CD14-positive monocyte (primary cell): ENCODE measurements at regions not wholly inside any gene's neighbourhood (a gene's known extent, or its start where the extent isn't known, plus 50 kb on each side); places are given as distances from the start of the nearest gene placed in this dataset.

ENCODE experiments used
- DNase-seq, 3 donors: peaks; one replicate each; pipeline ENCODE4 v3.0.0-alpha.2; 2011 to 2022
- H2AFZ ChIP-seq: 2 replicates; pipeline ENCODE4 v1.6.0; 2012; ENCODE audit warnings: mild to moderate bottlenecking, low read depth, low read length, inconsistent platforms; ENCODE audit not compliant: insufficient read depth, poor library complexity, severe bottlenecking
- H3K27ac ChIP-seq, 2 donors: 1 replicate in 1 of 2; 2 replicates in 1 of 2; pipeline ENCODE4 v1.5.1; 2012 to 2013; ENCODE audit warnings: low read length in 2 of 2, control low read depth in 1 of 2, inconsistent platforms in 1 of 2, low read depth in 1 of 2, mild to moderate bottlenecking in 1 of 2
- H3K27me3 ChIP-seq, 2 donors: one replicate each; pipeline versions ENCODE4 v1.6.0 to v1.6.1; 2011 to 2013; ENCODE audit warnings: low read length in 2 of 2; ENCODE audit not compliant: control insufficient read depth in 2 of 2, insufficient read depth in 2 of 2
- H3K36me3 ChIP-seq, 2 donors: replicated peaks in 1 of 2; 1 replicate in 1 of 2; 2 replicates in 1 of 2; pipeline versions ENCODE4 v1.5.1 to v1.6.1; 2012 to 2013; ENCODE audit warnings: low read length in 2 of 2, control low read depth in 1 of 2, inconsistent platforms in 1 of 2, mild to moderate bottlenecking in 1 of 2; ENCODE audit not compliant: insufficient read depth in 2 of 2, control insufficient read depth in 1 of 2
- H3K4me1 ChIP-seq, 2 donors: 1 replicate in 1 of 2; 2 replicates in 1 of 2; pipeline versions ENCODE4 v1.5.1 to v1.6.1; 2012 to 2013; ENCODE audit warnings: low read length in 2 of 2, control low read depth in 1 of 2, inconsistent platforms in 1 of 2, mild to moderate bottlenecking in 1 of 2, moderate library complexity in 1 of 2; ENCODE audit not compliant: insufficient read depth in 2 of 2, control insufficient read depth in 1 of 2
- H3K4me2 ChIP-seq: replicated peaks from 2 replicates; pipeline ENCODE3; 2012; ENCODE audit warnings: low read length, moderate library complexity, mild to moderate bottlenecking; ENCODE audit not compliant: poor library complexity, severe bottlenecking; ENCODE audit errors: extremely low read depth
- H3K4me3 ChIP-seq, 3 experiments: fragments of 200-600 bp in 1 of 3; sonication (generic) in 1 of 3; replicated peaks in 1 of 3; 1 replicate in 2 of 3; 2 replicates in 1 of 3; pipeline ENCODE4 v1.5.1; 2011 to 2013; ENCODE audit warnings: low read length in 3 of 3, mild to moderate bottlenecking in 3 of 3, control low read depth in 2 of 3, low read depth in 2 of 3, inconsistent platforms in 1 of 3, moderate library complexity in 1 of 3
- H3K79me2 ChIP-seq: 2 replicates; pipeline ENCODE4 v1.6.0; 2012; ENCODE audit warnings: mild to moderate bottlenecking, control low read depth, inconsistent platforms, low read length, moderate library complexity; ENCODE audit not compliant: insufficient read depth
- H3K9ac ChIP-seq: 2 replicates; pipeline ENCODE4 v1.6.0; 2017; ENCODE audit warnings: low read length, mild to moderate bottlenecking; ENCODE audit not compliant: insufficient read depth, poor library complexity, severe bottlenecking
- H3K9me3 ChIP-seq, 2 donors: replicated peaks in 1 of 2; 1 replicate in 1 of 2; 2 replicates in 1 of 2; pipeline versions ENCODE4 v1.5.1 to v1.6.1; 2012 to 2013; ENCODE audit warnings: low read length in 2 of 2, control low read depth in 1 of 2; ENCODE audit not compliant: control insufficient read depth in 1 of 2, insufficient read depth in 1 of 2
- H4K20me1 ChIP-seq: 2 replicates; pipeline ENCODE4 v1.6.0; 2012; ENCODE audit warnings: mild to moderate bottlenecking, low read length, control low read depth, moderate library complexity; ENCODE audit not compliant: insufficient read depth
- H3K27ac Mint-ChIP-seq, 7 donors: one replicate each; pipeline ENCODE4 v1.8.0; 2020; ENCODE audit warnings: mild to moderate bottlenecking in 7 of 7, mixed read lengths in 7 of 7, moderate library complexity in 6 of 7, inconsistent platforms in 2 of 7
- H3K27me3 Mint-ChIP-seq, 3 donors: one replicate each; pipeline ENCODE4 v1.8.0; 2021 to 2022; ENCODE audit warnings: low read depth in 3 of 3, mild to moderate bottlenecking in 3 of 3, mixed read lengths in 3 of 3, moderate library complexity in 3 of 3, inconsistent platforms in 1 of 3
- H3K36me3 Mint-ChIP-seq, 2 donors: one replicate each; pipeline ENCODE4 v1.8.0; 2020; ENCODE audit warnings: mixed read lengths in 2 of 2, inconsistent platforms in 1 of 2, mild to moderate bottlenecking in 1 of 2
- H3K4me1 Mint-ChIP-seq: one replicate; pipeline ENCODE4 v1.8.0; 2020; ENCODE audit warnings: mild to moderate bottlenecking, mixed read lengths
- H3K4me3 Mint-ChIP-seq, 2 donors: one replicate each; pipeline ENCODE4 v1.8.0; 2020; ENCODE audit warnings: mild to moderate bottlenecking in 2 of 2, mixed read lengths in 2 of 2, moderate library complexity in 1 of 2
- H3K9me3 Mint-ChIP-seq, 7 donors: one replicate each; pipeline ENCODE4 v1.8.0; 2020 to 2022; ENCODE audit warnings: mixed read lengths in 7 of 7, mild to moderate bottlenecking in 6 of 7, moderate library complexity in 6 of 7, inconsistent platforms in 2 of 7
- WGBS: methylation state at CpG from one replicate; pipeline ENCODE4 v1.1.5; 2013; ENCODE audit warnings: missing lambda C conversion rate; ENCODE audit not compliant: insufficient coverage; 5-methylcytosine and 5-hydroxymethylcytosine counted together
- intact Hi-C, 2 donors: fragments of 100-400 bp; cut with micrococcal nuclease; formaldehyde crosslinking; loops; one replicate each; pipeline versions ENCODE4 v1.15.0 to v1.15.1; 2023
- TF ChIP-seq, protein P1 (sequence below): fragments of 200-600 bp; IDR thresholded peaks from one replicate; pipeline ENCODE4 v1.8.0; 2022; ENCODE audit warnings: antibody characterized with exemption, mild to moderate bottlenecking

DNA sequence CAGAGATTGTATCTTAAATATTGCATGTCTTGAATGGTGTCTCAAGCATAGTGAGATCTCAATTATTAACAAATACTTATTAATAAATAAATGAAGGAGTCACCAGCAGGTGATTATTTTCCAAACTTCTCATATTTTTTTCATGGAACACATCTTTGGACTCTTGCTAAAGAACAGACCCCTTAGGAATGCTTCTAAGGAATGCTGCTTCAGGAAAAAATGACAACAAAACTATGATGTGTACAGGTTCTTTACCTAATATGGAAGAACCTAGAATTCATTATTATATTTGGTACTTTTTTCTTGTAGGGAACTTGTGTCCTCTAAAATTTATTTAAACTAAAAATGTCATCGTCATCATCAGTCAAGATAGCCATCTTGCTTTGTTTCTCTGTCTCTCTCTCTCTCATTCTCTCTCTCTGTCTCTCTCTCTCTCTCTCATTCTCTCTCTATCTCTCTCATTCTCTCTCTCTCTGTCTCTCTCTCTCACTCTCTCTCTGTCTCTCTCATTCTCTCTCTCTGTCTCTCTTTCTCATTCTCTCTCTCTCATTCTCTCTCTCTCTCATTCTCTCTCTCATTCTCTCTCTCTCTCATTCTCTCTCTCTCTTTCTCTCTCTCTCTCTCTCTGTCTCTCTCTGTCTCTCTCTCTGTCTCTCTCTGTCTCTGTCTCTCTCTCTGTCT lies 63.0 kb upstream of the ETS2 start:
- peak overlapping the region in 1 of 7 donors; percentile 51 for H3K27ac Mint-ChIP-seq
- H3K27ac ChIP-seq, result no peak overlapping the region
- peaks cover 1 to 5% (median 2%) of the 10 kb centered on the region in 3 donors for H3K27me3 Mint-ChIP-seq

DNA sequence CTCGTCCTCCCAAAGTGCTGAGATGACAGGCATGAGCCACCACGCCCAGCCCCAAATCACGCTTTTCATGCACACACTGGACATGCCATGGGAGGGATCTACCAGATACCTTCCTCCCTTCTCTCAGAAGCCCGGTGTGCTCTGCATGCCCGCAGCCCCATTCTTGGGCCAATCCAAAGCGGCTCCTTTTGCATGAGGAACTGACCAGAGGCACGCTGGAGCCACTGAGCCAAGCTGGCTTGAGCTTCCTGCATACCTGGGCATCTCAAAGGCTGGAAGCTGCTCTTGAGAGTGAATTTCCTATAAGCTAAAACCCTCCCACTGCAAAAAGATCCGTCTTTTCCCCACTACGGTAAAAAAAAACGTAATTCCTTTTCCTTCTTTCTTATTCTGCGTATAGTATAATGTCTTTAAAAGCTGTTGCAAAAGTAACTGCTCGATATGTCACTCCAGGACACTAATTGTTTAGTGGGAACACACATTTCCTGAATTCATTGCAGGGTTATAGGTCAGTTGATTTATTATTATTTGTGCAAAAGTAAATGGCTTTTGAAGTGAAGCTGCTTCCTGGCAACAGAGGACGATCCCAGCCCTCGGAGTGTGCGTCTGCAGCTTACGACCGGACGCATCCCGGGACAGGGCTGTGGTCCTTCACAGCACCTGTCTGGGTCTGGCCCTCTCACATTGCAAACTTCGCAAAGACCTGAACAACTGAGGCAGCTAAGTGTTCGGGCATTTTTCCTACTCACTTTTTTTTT lies 61.8 kb upstream of the ETS2 start:
- intact Hi-C loops, result no loop called here
- Mint-ChIP-seq H3K9me3 (peaks cover 8 to 13% (median 10%) of the 10 kb centered on the region in 7 donors), H3K27me3 (peaks cover 1 to 5% (median 4%) of the 10 kb centered on the region in 3 donors), H3K36me3 (no peaks in the 10 kb centered on the region), H3K4me3 (no peak overlapping the region), H3K27ac (no peak overlapping the region), H3K4me1 (peaks cover 25% of the 10 kb centered on the region)
- no peaks in the 10 kb centered on the region for H3K79me2 ChIP-seq
- TF ChIP-seq, protein P1, sequence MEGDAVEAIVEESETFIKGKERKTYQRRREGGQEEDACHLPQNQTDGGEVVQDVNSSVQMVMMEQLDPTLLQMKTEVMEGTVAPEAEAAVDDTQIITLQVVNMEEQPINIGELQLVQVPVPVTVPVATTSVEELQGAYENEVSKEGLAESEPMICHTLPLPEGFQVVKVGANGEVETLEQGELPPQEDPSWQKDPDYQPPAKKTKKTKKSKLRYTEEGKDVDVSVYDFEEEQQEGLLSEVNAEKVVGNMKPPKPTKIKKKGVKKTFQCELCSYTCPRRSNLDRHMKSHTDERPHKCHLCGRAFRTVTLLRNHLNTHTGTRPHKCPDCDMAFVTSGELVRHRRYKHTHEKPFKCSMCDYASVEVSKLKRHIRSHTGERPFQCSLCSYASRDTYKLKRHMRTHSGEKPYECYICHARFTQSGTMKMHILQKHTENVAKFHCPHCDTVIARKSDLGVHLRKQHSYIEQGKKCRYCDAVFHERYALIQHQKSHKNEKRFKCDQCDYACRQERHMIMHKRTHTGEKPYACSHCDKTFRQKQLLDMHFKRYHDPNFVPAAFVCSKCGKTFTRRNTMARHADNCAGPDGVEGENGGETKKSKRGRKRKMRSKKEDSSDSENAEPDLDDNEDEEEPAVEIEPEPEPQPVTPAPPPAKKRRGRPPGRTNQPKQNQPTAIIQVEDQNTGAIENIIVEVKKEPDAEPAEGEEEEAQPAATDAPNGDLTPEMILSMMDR, result no peak
- no peak for DNase-seq
- H3K9me3 ChIP-seq, result peaks cover 8 to 11% of the 10 kb centered on the region in 2 donors
- no peak overlapping the region for H3K27ac ChIP-seq
- no peak overlapping the region for H3K4me3 ChIP-seq
- no peak overlapping the region for H2AFZ ChIP-seq
- peaks cover 12 to 15% of the 10 kb centered on the region in 2 donors for H3K4me1 ChIP-seq
- 94% methylated on average over 13 of the region's 21 CpGs for WGBS
- no peaks in the 10 kb centered on the region for H3K27me3 ChIP-seq
- H3K9ac ChIP-seq, result no peak overlapping the region
- H3K4me2 ChIP-seq, result no peak overlapping the region
- no peaks in the 10 kb centered on the region for H3K36me3 ChIP-seq
- no peaks in the 10 kb centered on the region for H4K20me1 ChIP-seq

More for the DNA sequence above, 63.0 kb upstream of the ETS2 start:
- H3K4me1 ChIP-seq, result peaks cover 12 to 15% of the 10 kb centered on the region in 2 donors
- Mint-ChIP-seq H3K4me1 (peaks cover 22% of the 10 kb centered on the region), H3K36me3 (no peaks in the 10 kb centered on the region), H3K4me3 (no peak overlapping the region), H3K9me3 (peaks cover 6 to 13% (median 9%) of the 10 kb centered on the region in 7 donors)
- no peaks in the 10 kb centered on the region for H3K27me3 ChIP-seq
- H3K4me3 ChIP-seq, result no peak overlapping the region
- TF ChIP-seq, protein P1, result no peak
- 100% methylated on average over 1 of the region's 1 CpG for WGBS
- no peak for DNase-seq
- H3K9me3 ChIP-seq, result peaks cover 8 to 11% of the 10 kb centered on the region in 2 donors
- intact Hi-C loops, result no loop called here
- H3K9ac ChIP-seq, result no peak overlapping the region
- H3K79me2 ChIP-seq, result no peaks in the 10 kb centered on the region
- no peaks in the 10 kb centered on the region for H4K20me1 ChIP-seq
- no peak overlapping the region for H2AFZ ChIP-seq
- H3K36me3 ChIP-seq, result no peaks in the 10 kb centered on the region
- H3K4me2 ChIP-seq, result no peak overlapping the region
